Transverse colon (tissue), 4 donors: ENCODE measurements at regions not wholly inside any gene's neighbourhood (a gene's known extent, or its start where the extent isn't known, plus 50 kb on each side); places are given as distances from the start of the nearest gene placed in this dataset.

Experiments
- DNase-seq: peaks from one replicate; pipeline ENCODE4 v3.0.0-alpha.2; 2019
- H3K27ac ChIP-seq, 4 donors: fragments of 200-600 bp; sonication (generic); 2 replicates each; pipeline ENCODE4 v1.5.1; 2016 to 2018; ENCODE audit warnings: inconsistent platforms in 4 of 4
- H3K27me3 ChIP-seq: fragments of 200-600 bp; sonication (generic); 2 replicates; pipeline ENCODE4 v1.5.1; 2017; ENCODE audit warnings: inconsistent platforms
- H3K36me3 ChIP-seq, 4 donors: fragments of 200-600 bp; sonication (generic); 2 replicates each; pipeline ENCODE4 v1.5.1; 2017 to 2019; ENCODE audit warnings: inconsistent platforms in 4 of 4
- H3K4me1 ChIP-seq, 4 donors: fragments of 200-600 bp; sonication (generic); 2 replicates each; pipeline ENCODE4 v1.5.1; 2017 to 2020; ENCODE audit warnings: inconsistent platforms in 4 of 4
- H3K4me3 ChIP-seq, 4 donors: fragments of 200-600 bp; sonication (generic); 1 replicate in 1 of 4; 2 replicates in 3 of 4; pipeline versions ENCODE4 v1.5.1 to v1.6.1; 2017 to 2019; ENCODE audit warnings: inconsistent platforms in 4 of 4
- H3K9me3 ChIP-seq, 2 donors: fragments of 200-600 bp; sonication (generic); 2 replicates each; pipeline ENCODE4 v1.5.1; 2017 to 2019; ENCODE audit warnings: inconsistent platforms in 2 of 2
- CTCF ChIP-seq, 5 experiments: fragments of 200-600 bp in 3 of 5; fragments of 450-650 bp in 2 of 5; sonication (generic) in 3 of 5; IDR thresholded peaks; 1 replicate in 2 of 5; 2 replicates in 3 of 5; pipeline ENCODE4 v1.5.1; 2016 to 2017; ENCODE audit warnings: antibody characterized with exemption in 5 of 5, inconsistent platforms in 3 of 5, mild to moderate bottlenecking in 2 of 5, moderate library complexity in 1 of 5
- EP300 ChIP-seq: sonication (generic); formaldehyde crosslinking; IDR thresholded peaks from one replicate; pipeline ENCODE4 v1.6.1; 2017; ENCODE audit warnings: antibody characterized with exemption, low read depth
- POLR2A ChIP-seq: fragments of 450-650 bp; IDR thresholded peaks from one replicate; pipeline ENCODE4 v1.6.1; 2016; ENCODE audit warnings: antibody characterized with exemption, mild to moderate bottlenecking, moderate library complexity
- POLR2AphosphoS5 ChIP-seq, 3 donors: sonication (generic); formaldehyde crosslinking; IDR thresholded peaks; one replicate each; pipeline ENCODE4 v1.6.1; 2016; ENCODE audit warnings: antibody characterized with exemption in 3 of 3
- WGBS, 2 donors: methylation state at CpG; one replicate each; pipeline ENCODE4 v1.1.5; 2018; ENCODE audit warnings: low coverage in 1 of 2; 5-methylcytosine and 5-hydroxymethylcytosine counted together
- in situ Hi-C, 4 donors: fragments of 200-750 bp; cut with MboI; loops; one replicate each; pipeline versions ENCODE4 v1.15.0 to v1.15.1; 2017; ENCODE audit warnings: low sequenced_read_pairs in 3 of 4, low pct_ligation_motif_present in 1 of 4, low pct_unique_long_range_greater_than_20kb in 1 of 4
- intact Hi-C: fragments of 100-400 bp; cut with DNase I; formaldehyde crosslinking; loops from one replicate; pipeline ENCODE4 v1.15.1; 2023; ENCODE audit warnings: low total_unique reads

- 63% methylated on average over 1 of the region's 1 CpG; no CpG with 5 or more reads in 1 of the 2 donors for WGBS, 2 donors
- in situ Hi-C loops: no loop called here
Observed at GRCh38 chr2:36002941-36003340, 352.6 kb upstream of the CRIM1 start.

GRCh38 chr2:35997488-35997887, 358.1 kb upstream of the CRIM1 start:
- H3K27me3 ChIP-seq: no peaks in the 10 kb centered on the region
- H3K27ac ChIP-seq: no peak overlapping the region
- DNase-seq: no peak
- no peaks in the 10 kb centered on the region for H3K36me3 ChIP-seq
- 83 to 100% methylated on average over 2 of the region's 2 CpGs for WGBS, 2 donors
- in situ Hi-C loops (loop anchor here in 1 of 4 donors (25.0 kb wide), 1 partner anchor 340 kb away; no protein-coding TSS in a partner anchor), intact Hi-C loops (no loop called here)
- H3K9me3 ChIP-seq: no peaks in the 10 kb centered on the region
- no peaks in the 10 kb centered on the region for H3K4me1 ChIP-seq
- no peak for TF ChIP-seq CTCF (IDR thresholded peaks at IDR 0.05)
- TF ChIP-seq POLR2AphosphoS5 (IDR thresholded peaks at IDR 0.05): no peak
- TF ChIP-seq POLR2A: no peak
- TF ChIP-seq EP300: no peak
- no peak overlapping the region for H3K4me3 ChIP-seq

More at GRCh38 chr2:36002941-36003340, 352.6 kb upstream of the CRIM1 start:
- intact Hi-C loops: no loop called here
- no peak for TF ChIP-seq CTCF (IDR thresholded peaks at IDR 0.05)
- Histone ChIP-seq H3K4me3 (no peak overlapping the region), H3K27ac (no peak overlapping the region), H3K36me3 (no peaks in the 10 kb centered on the region), H3K9me3 (no peaks in the 10 kb centered on the region), H3K27me3 (no peaks in the 10 kb centered on the region), H3K4me1 (no peaks in the 10 kb centered on the region)
- DNase-seq: no peak

- Histone ChIP-seq H3K27ac (no peak overlapping the region), H3K9me3 (no peaks in the 10 kb centered on the region), H3K4me1 (no peaks in the 10 kb centered on the region), H3K27me3 (no peaks in the 10 kb centered on the region), H3K36me3 (no peaks in the 10 kb centered on the region), H3K4me3 (no peak overlapping the region)
- in situ Hi-C loops (loop anchor here in 1 of 4 donors (25.0 kb wide), 1 partner anchor 348 kb away; no protein-coding TSS in a partner anchor), intact Hi-C loops (no loop called here)
- TF ChIP-seq CTCF (IDR thresholded peaks at IDR 0.05): no peak
- whole genome bisulfite sequencing, 2 donors: 47 to 48% methylated on average over 2 to 4 of the region's 4 CpGs
- DNase-seq: no peak
Observed at GRCh38 chr2:35989503-35989902, 366.1 kb upstream of the CRIM1 start.

DNA sequence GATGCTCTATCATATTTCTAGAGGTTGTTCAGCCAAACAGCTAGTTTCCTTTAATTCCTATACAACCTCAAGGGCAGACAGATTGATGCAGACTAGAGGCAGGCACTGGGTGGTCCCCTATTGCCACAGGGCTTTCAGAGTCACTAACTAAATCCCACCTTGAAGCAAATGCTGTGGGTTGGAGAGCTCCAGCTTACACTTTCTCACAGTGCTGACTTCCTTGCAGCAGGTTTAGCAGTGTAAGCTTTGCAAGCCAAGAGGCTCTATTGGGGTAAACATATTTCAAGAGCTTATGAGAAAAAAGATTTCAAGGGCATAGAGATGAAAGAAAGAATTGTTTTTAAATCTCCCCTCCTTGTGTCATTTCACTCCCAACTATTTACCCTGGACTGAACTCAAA, 366.5 kb upstream of the CRIM1 start:
- in situ Hi-C loops: loop anchor here in 1 of 4 donors (25.0 kb wide), 1 partner anchor 348 kb away; no protein-coding TSS in a partner anchor
- Histone ChIP-seq H3K4me1 (no peaks in the 10 kb centered on the region), H3K27ac (no peak overlapping the region), H3K9me3 (no peaks in the 10 kb centered on the region), H3K27me3 (no peaks in the 10 kb centered on the region), H3K4me3 (no peak overlapping the region), H3K36me3 (no peaks in the 10 kb centered on the region)
- no peak for DNase-seq
- intact Hi-C loops: no loop called here
- no peak for TF ChIP-seq POLR2AphosphoS5 (IDR thresholded peaks at IDR 0.05)
- no peak for TF ChIP-seq EP300
- no peak for TF ChIP-seq POLR2A
- no peak for TF ChIP-seq CTCF (IDR thresholded peaks at IDR 0.05)
